CD1c-positive myeloid dendritic cell (primary cell): ENCODE measurements at regions not wholly inside any gene's neighbourhood (a gene's known extent, or its start where the extent isn't known, plus 50 kb on each side); places are given as distances from the start of the nearest gene placed in this dataset.
"Not testable (repeated sequence)": the region's sequence is repeated elsewhere in the genome, so short reads cannot be mapped to it uniquely, and the experiment has no call there.

Experiments used
- DNase-seq: peaks from one replicate; pipeline ENCODE4 v3.0.0-alpha.2; 2016; ENCODE audit errors: extremely low spot score

DNA sequence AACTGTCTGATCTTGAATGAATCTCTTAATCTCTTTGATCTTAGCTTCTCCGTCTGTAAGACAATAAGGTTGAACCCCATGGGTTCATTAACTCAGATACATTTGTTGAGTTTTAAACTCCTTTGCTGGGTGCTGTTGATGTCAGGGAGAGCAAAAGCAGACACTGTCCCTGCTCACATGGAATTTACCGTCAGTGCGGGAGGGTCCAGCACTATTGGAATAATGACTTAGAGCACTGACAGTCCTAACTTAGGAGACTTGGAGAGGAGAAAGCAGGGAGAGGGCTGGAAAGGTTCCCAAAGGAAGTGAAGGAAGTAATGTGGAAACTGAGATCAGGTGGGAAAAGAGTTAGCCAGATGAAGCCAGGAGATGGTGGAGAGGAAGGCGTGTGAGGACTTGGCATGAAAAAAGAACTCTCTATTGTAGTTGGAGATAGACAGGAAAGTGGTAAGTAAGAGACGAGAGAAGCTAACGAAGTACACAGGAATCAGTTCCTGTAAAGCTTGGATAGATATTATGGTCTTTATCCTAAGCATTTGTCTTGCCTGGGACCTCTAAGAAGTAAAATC is 141.4 kb upstream of the SERTAD2 start:
- DNase-seq: no peak

DNA sequence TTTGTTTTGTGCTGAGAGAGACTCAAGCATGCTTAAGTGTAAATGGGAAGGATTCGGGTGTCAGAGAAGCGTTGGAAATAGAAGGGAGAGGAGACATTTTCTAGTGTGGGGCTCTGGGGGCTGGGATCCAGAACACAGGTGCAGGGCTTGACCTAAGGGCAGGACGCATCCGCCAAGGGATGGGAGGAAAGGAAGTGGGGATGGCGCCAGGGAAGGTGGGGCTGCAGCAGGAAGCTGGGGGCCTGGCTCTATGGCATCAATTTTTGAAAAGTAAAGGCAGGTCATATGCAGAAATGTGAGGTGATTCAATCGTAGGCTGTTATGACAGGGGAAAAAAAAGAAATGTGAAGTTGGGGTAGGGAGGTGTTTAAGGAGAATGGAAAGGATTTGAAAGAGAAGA is 143.2 kb upstream of the SERTAD2 start:
- no peak for DNase-seq

DNA sequence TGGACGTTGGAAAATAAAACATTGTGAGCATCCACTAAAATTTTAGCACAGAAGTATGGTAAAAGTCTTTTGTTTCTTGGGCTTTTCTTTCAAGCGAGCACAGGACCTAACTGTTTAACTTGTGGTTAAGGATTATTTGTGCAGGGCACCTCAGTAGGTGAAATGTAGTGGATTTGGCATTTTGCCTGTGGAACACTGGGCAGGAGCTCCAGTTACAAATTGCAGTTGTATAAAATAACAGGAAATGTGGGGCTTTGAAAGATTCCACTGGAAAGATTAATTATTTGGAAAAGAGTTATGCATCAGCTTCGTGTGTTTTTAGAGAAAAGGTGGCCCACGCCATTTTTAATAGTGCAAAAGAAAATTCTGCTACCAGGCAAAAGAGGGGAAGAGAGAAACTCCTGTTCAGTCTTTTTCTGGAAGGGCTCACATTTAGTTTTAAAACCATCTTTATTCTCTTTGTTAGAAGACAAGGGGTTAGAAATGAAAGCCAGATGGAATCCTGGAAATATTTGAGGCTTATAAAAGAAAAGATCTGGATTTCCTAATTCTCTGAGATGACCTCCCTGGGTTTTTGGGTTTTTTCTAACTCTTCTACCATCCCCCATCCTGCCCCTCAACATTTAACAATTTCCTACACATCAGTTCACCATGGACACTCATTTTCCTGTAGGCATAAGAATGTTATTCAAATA is 144.3 kb upstream of the SERTAD2 start:
- no peak for DNase-seq

- no peak for DNase-seq
Measured at GRCh38 chr2:64799592-64800252, 146.0 kb upstream of the SERTAD2 start.

DNA sequence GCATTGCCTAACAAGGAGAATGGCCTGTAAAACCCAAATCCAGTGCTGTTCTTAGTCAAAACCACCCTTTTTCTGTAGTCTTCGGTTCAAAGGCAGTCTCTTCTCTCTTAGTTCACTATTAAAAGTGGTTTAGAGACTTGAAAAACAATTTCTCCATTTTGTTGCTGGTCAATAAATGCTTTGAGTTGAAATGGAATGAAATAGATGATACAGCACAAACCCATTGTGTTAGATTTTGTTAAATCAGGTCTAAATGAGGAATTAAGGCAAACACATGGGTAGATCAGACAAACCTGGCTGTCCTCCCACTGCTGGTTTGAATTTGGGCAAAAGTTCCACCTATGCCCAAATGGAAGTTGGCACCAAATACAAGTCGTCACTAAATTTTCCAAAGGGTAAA is 150.1 kb upstream of the SERTAD2 start:
- DNase-seq: no peak

GRCh38 chr2:64804651-64805050 is 150.9 kb upstream of the SERTAD2 start:
- no peak for DNase-seq

GRCh38 chr2:64807417-64807816 is 153.7 kb upstream of the SERTAD2 start:
- DNase-seq: peak; percentile 82

- DNase-seq: no peak
Measured at GRCh38 chr2:64808092-64808491, 154.4 kb upstream of the SERTAD2 start.

DNA sequence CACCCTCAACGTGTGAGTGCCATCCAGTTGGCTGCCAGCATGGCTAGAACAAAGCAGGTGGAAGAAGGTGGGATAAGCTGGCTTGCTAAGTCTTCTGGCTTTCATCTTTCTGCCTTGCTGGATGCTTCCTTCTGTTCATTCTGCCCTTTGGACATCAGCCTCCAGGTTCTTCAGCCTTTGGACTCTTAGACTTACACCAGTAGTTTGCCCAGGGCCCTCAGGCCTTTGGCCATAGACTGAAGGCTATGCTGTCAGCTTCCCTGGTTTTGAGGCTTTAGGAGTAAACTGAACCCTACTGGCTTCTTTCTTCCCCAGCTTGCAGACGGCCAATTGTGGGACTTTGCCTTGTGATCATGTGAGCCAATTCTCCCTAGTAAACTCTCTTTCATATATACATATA is 155.0 kb upstream of the SERTAD2 start:
- DNase-seq: no peak

DNA sequence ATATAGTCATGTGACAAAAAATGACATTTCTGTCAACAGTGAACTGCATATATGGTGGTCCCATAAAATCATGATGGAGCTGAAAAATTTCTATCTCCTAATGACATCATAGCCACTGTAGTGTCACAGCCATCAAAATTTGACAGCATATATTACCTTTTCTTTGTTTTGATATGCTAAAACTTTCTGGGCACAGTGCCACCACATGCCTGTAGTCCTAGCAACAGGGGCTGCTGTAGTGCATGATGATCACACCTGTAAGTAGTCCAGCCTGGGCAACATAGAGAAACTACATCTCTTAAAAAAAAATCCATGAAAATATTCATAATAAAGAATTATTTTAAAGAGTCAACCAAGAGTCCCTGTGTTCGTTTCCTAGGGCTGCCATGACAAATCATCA is 155.5 kb upstream of the SERTAD2 start:
- no peak for DNase-seq

GRCh38 chr2:64812285-64812684 is 158.6 kb upstream of the SERTAD2 start:
- DNase-seq: peak; percentile 44

- no peak for DNase-seq
Measured at GRCh38 chr2:64814007-64814406, 160.3 kb upstream of the SERTAD2 start.

GRCh38 chr2:64816526-64816925 is 162.8 kb upstream of the SERTAD2 start:
- not testable (repeated sequence) for DNase-seq

DNA sequence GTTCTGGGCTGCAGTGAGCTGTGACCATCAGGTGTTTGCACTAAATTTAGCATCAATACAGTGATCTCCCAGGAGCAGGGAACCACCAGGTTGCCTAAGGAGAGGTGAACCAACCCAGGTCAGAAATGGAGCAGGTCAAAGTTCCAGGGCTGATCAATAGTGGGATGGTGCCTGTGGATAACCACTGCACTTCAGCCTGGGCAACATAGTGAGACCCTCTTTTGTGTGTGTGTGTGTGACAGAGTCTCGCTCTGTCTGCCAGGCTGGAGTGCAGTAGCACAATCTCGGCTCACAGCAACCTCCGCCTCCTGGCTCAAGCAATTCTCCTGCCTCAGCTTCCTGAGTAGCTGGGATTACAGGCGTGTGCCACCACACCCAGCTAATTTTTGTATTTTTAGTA is 163.7 kb upstream of the SERTAD2 start:
- DNase-seq: no peak

- DNase-seq: no peak
Measured at GRCh38 chr2:64818664-64819060, 164.9 kb upstream of the SERTAD2 start.

DNA sequence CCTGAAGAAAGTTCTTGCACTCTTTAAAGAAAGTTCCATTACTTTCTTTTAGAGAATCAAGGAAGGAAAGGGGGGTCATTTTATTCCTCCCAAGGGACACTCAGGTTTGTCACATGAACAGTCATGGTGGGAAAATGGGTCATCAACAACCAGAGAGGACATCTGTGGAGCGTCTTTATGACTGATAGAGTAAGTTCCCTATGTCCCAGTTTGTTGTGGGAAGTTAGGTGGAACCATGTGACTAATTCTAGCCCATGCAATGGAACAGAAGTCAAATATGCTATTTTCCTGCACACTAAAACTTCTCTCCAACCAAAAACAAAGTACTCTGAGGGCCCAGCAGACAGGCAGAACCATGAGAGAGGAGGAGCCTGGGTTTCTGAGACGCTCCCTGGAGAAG is 165.6 kb upstream of the SERTAD2 start:
- DNase-seq: peak; percentile 76

- DNase-seq: peak; percentile 67
Measured at GRCh38 chr2:64819774-64820688, 166.3 kb upstream of the SERTAD2 start.

DNA sequence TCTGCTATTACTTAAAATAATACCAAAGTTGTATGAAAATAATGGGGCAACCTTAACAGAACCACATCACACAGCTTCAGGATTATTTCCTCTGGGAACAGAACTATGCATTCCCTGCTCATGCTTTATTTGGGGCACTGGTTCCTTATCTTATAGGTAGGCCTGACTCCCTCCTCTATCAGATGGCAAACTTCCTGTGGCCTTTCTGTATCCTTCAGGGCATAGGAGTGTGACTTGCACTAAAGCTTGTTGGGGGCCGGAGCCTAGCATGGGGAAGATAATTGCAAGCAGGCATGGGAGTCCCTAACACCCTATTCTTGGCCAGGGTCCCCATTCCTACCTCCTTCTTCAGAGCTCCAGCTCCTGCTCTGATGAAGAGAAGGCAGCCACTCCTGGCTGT is 167.2 kb upstream of the SERTAD2 start:
- DNase-seq: no peak

DNA sequence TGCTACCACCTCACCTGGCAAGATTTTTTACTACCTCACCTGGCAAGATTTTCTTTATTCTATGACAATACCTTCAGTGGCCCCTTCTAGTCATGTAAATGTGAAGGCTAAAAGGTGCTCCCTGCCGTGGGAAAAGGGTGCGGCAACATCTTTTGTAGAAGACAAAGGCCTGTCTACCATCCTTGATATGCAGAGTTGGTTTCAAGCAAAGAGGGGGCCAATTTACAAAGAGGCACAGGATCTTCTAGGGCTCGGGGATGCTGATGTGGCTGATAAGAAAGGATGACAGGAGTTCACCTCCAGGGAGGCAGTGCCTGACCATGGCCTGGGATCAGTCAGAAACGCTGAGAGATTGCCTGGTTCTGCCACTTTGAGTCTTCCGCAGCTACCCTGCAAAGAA is 165.4 kb upstream of the SLC1A4 start:
- no peak for DNase-seq

- DNase-seq: peak; percentile 31
Measured at GRCh38 chr2:64825831-64826491, 163.2 kb upstream of the SLC1A4 start.

- DNase-seq: no peak
Measured at GRCh38 chr2:64826703-64827102, 162.5 kb upstream of the SLC1A4 start.

DNA sequence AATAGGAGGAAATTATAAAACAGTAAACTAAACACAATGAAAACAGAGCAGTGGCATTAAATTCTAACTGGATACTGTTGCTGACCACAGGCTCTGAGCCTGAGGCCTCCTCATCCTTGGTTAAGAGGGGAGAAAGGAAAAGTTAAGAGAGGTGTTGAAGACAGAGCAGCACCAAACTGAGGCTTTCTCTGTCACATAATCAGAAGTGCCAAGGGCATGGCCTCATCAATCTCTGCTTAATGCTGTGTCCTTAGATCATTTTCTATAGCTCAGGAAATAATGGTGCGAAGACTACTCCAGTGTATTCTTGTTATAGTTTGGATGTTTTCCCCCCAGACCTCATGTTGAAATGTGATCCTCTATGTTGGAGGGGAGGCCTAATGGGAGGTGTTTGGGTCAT is 160.9 kb upstream of the SLC1A4 start:
- no peak for DNase-seq
